HG02970 (cell line): ENCODE measurements at regions not wholly inside any gene's neighbourhood (a gene's known extent, or its start where the extent isn't known, plus 50 kb on each side); places are given as distances from the start of the nearest gene placed in this dataset.

Experiments
- ATAC-seq: cut with Tn5 transposase; IDR thresholded peaks from one replicate; pipeline ENCODE4 v1.9.1; 2021; ENCODE audit warnings: mild to moderate bottlenecking, moderate library complexity, moderate number of reproducible peaks; ENCODE audit not compliant: unreplicated experiment, low FRiP score

- no peak for ATAC-seq
Observed at GRCh38 chr22:47251911-47252310, 489.5 kb downstream of the TBC1D22A start.

GRCh38 chr22:47250995-47251765 is 488.7 kb downstream of the TBC1D22A start:
- ATAC-seq = no peak

- ATAC-seq = no peak
Observed at GRCh38 chr22:47249370-47249928, 487.0 kb downstream of the TBC1D22A start.

GRCh38 chr22:47248925-47249324 is 486.5 kb downstream of the TBC1D22A start:
- ATAC-seq = no peak

- ATAC-seq = no peak
Observed at GRCh38 chr22:47247579-47248240, 485.3 kb downstream of the TBC1D22A start.

- no peak for ATAC-seq
Observed at GRCh38 chr22:47245786-47246185, 483.3 kb downstream of the TBC1D22A start.

- no peak for ATAC-seq
Observed at GRCh38 chr22:47245286-47245685, 482.8 kb downstream of the TBC1D22A start.

- ATAC-seq = no peak
Observed at GRCh38 chr22:47240116-47240515, 477.7 kb downstream of the TBC1D22A start.

GRCh38 chr22:47239474-47239860 is 477.0 kb downstream of the TBC1D22A start:
- ATAC-seq = no peak

GRCh38 chr22:47238690-47239473 is 476.4 kb downstream of the TBC1D22A start:
- no peak for ATAC-seq

- ATAC-seq = no peak
Observed at GRCh38 chr22:47237890-47238480, 475.5 kb downstream of the TBC1D22A start.

- ATAC-seq = no peak
Observed at GRCh38 chr22:47236718-47237117, 474.3 kb downstream of the TBC1D22A start.

- ATAC-seq = no peak
Observed at GRCh38 chr22:47236161-47236560, 473.7 kb downstream of the TBC1D22A start.

GRCh38 chr22:47233316-47234243 is 471.1 kb downstream of the TBC1D22A start:
- ATAC-seq = no peak

GRCh38 chr22:47232753-47233152 is 470.3 kb downstream of the TBC1D22A start:
- ATAC-seq = no peak

GRCh38 chr22:47232197-47232596 is 469.7 kb downstream of the TBC1D22A start:
- no peak for ATAC-seq

GRCh38 chr22:47231759-47232158 is 469.3 kb downstream of the TBC1D22A start:
- ATAC-seq = no peak

- ATAC-seq = no peak
Observed at GRCh38 chr22:47230741-47231140, 468.3 kb downstream of the TBC1D22A start.

GRCh38 chr22:47230251-47230650 is 467.8 kb downstream of the TBC1D22A start:
- ATAC-seq = no peak
